Heart left ventricle (tissue), 13 donors: ENCODE measurements at regions not wholly inside any gene's neighbourhood (a gene's known extent, or its start where the extent isn't known, plus 50 kb on each side); places are given as distances from the start of the nearest gene placed in this dataset.
A peak's percentile ranks its signal among the peaks of the same experiment; 100 is the strongest.

Source experiments
- CTCF ChIP-seq, 12 donors: fragments of 200-600 bp; sonication (generic) in 4 of 12; IDR thresholded peaks; one replicate each; pipeline versions ENCODE4 v1.5.0 to v1.8.0; 2018 to 2022; ENCODE audit warnings: antibody characterized with exemption in 12 of 12, mild to moderate bottlenecking in 5 of 12
- POLR2A ChIP-seq, 2 donors: fragments of 450-650 bp; IDR thresholded peaks; one replicate each; pipeline ENCODE4 v1.6.1; 2017; ENCODE audit warnings: antibody characterized with exemption in 2 of 2, mild to moderate bottlenecking in 2 of 2, moderate library complexity in 2 of 2
- donor health status: ischemic (EF 13 %, LVEDD 7.1; RV severe dilation, severe dysfunction).
- donor health status: DM: no; HTN: yes; CAD: no.
- donor health status: DM: no; HTN: no; CAD: no.
- donor health status: ischemic (EF 25% LVEDD 6.9; RV normal size, moderate dysfunction).
- donor health status: ischemic (EF 25% LVEDD 5.7; RV mildly dilated, moderate dysfunction).
- donor health status: ischemic (EF 35%, LVEDD 5.7; RV mildly dilated, moderate dysfunction).
- donor health status: nonischemic (EF 11% LVEDD 7.7; RV severe dilation, severe dysfunction).
- donor health status: DM: yes; HTN: yes; CAD: no.
- donor health status: PGD.
- donor health status: ischemic (EF 29% LVEDD 5.4; RV normal size, mild dysfunction).
- donor health status: nonischemic (EF 23%, LVEDD 6.1; RV moderate dilation, normal function).

- peak in 4 of 12 donors; percentile 9 to 29 (median 22) for TF ChIP-seq CTCF (IDR thresholded peaks at IDR 0.05)
- no peak for TF ChIP-seq POLR2A (IDR thresholded peaks at IDR 0.05)
Measured at GRCh38 chr20:6940048-6940447, 172.6 kb downstream of the BMP2 start.
